Ecto neural progenitor cell (in vitro differentiated cells): ENCODE measurements at regions not wholly inside any gene's neighbourhood (a gene's known extent, or its start where the extent isn't known, plus 50 kb on each side); places are given as distances from the start of the nearest gene placed in this dataset.
A peak's percentile ranks its signal among the peaks of the same experiment; 100 is the strongest.

Experiments
- DNase-seq: peaks from one replicate; pipeline ENCODE4 v3.0.0-alpha.2; 2018; ENCODE audit warnings: low spot score

GRCh38 chr4:181189751-181190150, 1053.5 kb upstream of the TENM3 start:
- no peak for DNase-seq

- DNase-seq = no peak
Observed at GRCh38 chr4:181193131-181193930, 1049.9 kb upstream of the TENM3 start.

- no peak for DNase-seq
Observed at GRCh38 chr4:181194096-181194495, 1049.1 kb upstream of the TENM3 start.

GRCh38 chr4:181200076-181200475, 1043.1 kb upstream of the TENM3 start:
- DNase-seq = no peak

GRCh38 chr4:181202240-181202639, 1041.0 kb upstream of the TENM3 start:
- DNase-seq = no peak

- DNase-seq = no peak
Observed at GRCh38 chr4:181204109-181204508, 1039.1 kb upstream of the TENM3 start.

- DNase-seq = no peak
Observed at GRCh38 chr4:181213551-181213950, 1029.7 kb upstream of the TENM3 start.

GRCh38 chr4:181216501-181216900, 1026.7 kb upstream of the TENM3 start:
- DNase-seq = no peak

- DNase-seq = no peak
Observed at GRCh38 chr4:181219783-181220416, 1023.3 kb upstream of the TENM3 start.

- no peak for DNase-seq
Observed at GRCh38 chr4:181224852-181225251, 1018.4 kb upstream of the TENM3 start.

GRCh38 chr4:181225616-181226261, 1017.5 kb upstream of the TENM3 start:
- DNase-seq = peak; percentile 57

GRCh38 chr4:181234951-181235680, 1008.1 kb upstream of the TENM3 start:
- no peak for DNase-seq

GRCh38 chr4:181245326-181245725, 997.9 kb upstream of the TENM3 start:
- no peak for DNase-seq

- DNase-seq = no peak
Observed at GRCh38 chr4:181249031-181249430, 994.2 kb upstream of the TENM3 start.

GRCh38 chr4:181254771-181255170, 988.4 kb upstream of the TENM3 start:
- DNase-seq = no peak

GRCh38 chr4:181258569-181258968, 984.6 kb upstream of the TENM3 start:
- DNase-seq = no peak

GRCh38 chr4:181259081-181259709, 984.0 kb upstream of the TENM3 start:
- no peak for DNase-seq

- no peak for DNase-seq
Observed at GRCh38 chr4:181261279-181261678, 981.9 kb upstream of the TENM3 start.

GRCh38 chr4:181264893-181265292, 978.3 kb upstream of the TENM3 start:
- no peak for DNase-seq

- no peak for DNase-seq
Observed at GRCh38 chr4:181265370-181265769, 977.8 kb upstream of the TENM3 start.

GRCh38 chr4:181271116-181271640, 972.0 kb upstream of the TENM3 start:
- no peak for DNase-seq

GRCh38 chr4:181272422-181272821, 970.8 kb upstream of the TENM3 start:
- DNase-seq = no peak
